GM20000 (cell line): ENCODE measurements at regions not wholly inside any gene's neighbourhood (a gene's known extent, or its start where the extent isn't known, plus 50 kb on each side); places are given as distances from the start of the nearest gene placed in this dataset.

Experiments used
- DNase-seq: peaks from one replicate; pipeline ENCODE4 v3.0.0; 2012; ENCODE audit warnings: low spot score
- TF ChIP-seq, protein P1 (sequence below): IDR thresholded peaks from 2 replicates; pipeline ENCODE4 v1.5.1; 2012; ENCODE audit warnings: mild to moderate bottlenecking, control low read depth; ENCODE audit errors: extremely low read depth, missing control alignments

- DNase-seq: no peak
- TF ChIP-seq, protein P1, sequence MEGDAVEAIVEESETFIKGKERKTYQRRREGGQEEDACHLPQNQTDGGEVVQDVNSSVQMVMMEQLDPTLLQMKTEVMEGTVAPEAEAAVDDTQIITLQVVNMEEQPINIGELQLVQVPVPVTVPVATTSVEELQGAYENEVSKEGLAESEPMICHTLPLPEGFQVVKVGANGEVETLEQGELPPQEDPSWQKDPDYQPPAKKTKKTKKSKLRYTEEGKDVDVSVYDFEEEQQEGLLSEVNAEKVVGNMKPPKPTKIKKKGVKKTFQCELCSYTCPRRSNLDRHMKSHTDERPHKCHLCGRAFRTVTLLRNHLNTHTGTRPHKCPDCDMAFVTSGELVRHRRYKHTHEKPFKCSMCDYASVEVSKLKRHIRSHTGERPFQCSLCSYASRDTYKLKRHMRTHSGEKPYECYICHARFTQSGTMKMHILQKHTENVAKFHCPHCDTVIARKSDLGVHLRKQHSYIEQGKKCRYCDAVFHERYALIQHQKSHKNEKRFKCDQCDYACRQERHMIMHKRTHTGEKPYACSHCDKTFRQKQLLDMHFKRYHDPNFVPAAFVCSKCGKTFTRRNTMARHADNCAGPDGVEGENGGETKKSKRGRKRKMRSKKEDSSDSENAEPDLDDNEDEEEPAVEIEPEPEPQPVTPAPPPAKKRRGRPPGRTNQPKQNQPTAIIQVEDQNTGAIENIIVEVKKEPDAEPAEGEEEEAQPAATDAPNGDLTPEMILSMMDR: no peak
Measured at GRCh38 chr6:151721146-151721545, 86.3 kb upstream of the ESR1 start.

GRCh38 chr6:151721671-151722070 is 85.8 kb upstream of the ESR1 start:
- no peak for DNase-seq
- TF ChIP-seq, protein P1: no peak

DNA sequence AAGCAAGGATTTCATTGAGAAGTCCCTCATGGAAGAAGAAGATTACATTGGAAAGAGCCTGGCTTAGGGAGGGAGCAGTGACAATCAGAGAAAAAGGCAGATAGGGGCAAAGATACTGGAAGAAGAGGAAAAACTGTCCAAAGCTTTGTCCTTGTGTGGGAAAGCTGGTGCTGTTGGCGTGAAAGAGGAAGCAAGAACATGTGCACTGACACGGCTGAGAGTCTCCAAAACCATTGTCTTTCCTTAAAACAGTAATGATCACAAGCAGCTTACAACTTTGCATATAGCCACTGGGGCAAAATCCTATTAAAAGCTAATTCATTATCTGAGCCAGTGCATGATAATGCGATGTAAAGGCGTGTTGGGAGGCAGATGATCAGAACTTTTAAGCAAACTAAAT is 85.1 kb upstream of the ESR1 start:
- TF ChIP-seq, protein P1: no peak
- no peak for DNase-seq

GRCh38 chr6:151723152-151723551 is 84.3 kb upstream of the ESR1 start:
- TF ChIP-seq, protein P1: no peak
- peak; percentile 33 for DNase-seq

- DNase-seq: no peak
Measured at GRCh38 chr6:151729829-151730495, 77.5 kb upstream of the ESR1 start.

DNA sequence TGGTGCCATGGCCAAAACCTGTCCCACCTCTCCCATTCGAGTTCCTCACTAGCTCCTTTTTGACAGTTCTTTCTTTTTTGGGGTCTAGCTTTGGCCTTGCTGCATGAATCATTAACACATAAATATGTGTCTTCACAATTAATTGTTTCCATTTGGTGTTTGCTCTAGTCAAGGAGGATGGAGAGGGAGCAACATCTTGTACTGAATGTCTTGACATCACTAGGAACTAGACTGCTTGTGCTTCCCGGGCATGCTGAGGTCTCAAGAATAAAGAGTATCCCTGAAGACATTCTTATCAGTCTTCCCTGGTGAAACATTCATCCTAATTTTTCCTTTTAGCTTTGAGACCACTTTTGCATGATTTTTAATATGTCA is 77.0 kb upstream of the ESR1 start:
- TF ChIP-seq, protein P1: no peak

More at GRCh38 chr6:151729829-151730495, 77.5 kb upstream of the ESR1 start:
- TF ChIP-seq, protein P1: no peak

DNA sequence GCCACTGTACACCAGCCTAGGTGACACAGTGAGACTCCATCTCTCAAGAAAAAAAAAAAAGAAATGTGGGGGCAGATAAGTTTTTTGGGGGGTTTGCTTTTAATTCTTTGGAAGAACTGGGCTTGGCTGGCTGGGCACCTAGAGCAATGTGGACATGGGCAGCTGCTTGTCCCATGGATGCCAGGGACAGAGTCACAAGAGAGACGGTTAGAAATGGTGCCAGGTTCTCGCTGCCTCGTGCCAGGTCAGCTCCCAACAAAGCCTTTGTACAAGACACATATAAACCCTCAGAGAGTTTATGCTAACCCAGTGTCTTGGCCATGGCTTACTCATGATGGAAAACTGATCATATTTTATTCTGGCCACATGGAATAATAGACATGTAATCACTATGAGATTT is 76.2 kb upstream of the ESR1 start:
- TF ChIP-seq, protein P1: no peak
- no peak for DNase-seq

More for the DNA sequence above, 77.0 kb upstream of the ESR1 start:
- DNase-seq: no peak
